OCI-LY7 (cell line): ENCODE measurements at regions not wholly inside any gene's neighbourhood (a gene's known extent, or its start where the extent isn't known, plus 50 kb on each side); places are given as distances from the start of the nearest gene placed in this dataset.
A peak's percentile ranks its signal among the peaks of the same experiment; 100 is the strongest.

Experiments
- BruUV-seq: library from RNA; stranded (reverse); fragments of 400-500 nt; replicated peaks from 2 replicates; lab custom pipeline; 2021; lab: Mats Ljungman, UMichigan
- CTCF ChIA-PET: fragments of 300-600 bp; sonication (Branson Sonifier 250); formaldehyde crosslinking; loops from one replicate; lab custom pipeline; 2022; ENCODE audit warnings: antibody characterized with exemption; ENCODE audit not compliant: unreplicated experiment; lab: Charles Lee
- POLR2A ChIA-PET: fragments of 300-600 bp; sonication (Branson Sonifier 250); formaldehyde crosslinking; loops from one replicate; lab custom pipeline; 2022; ENCODE audit warnings: antibody characterized with exemption; lab: Charles Lee
- DNase-seq: peaks from one replicate; pipeline ENCODE4 v3.0.0-alpha.2; 2015; ENCODE audit warnings: low spot score
- H2AFZ ChIP-seq: fragments of 200-600 bp; sonication (generic), shearing (Covaris generic); 2 replicates; pipeline ENCODE4 v1.6.1; 2014; ENCODE audit warnings: mild to moderate bottlenecking, antibody characterized with exemption, low read length, moderate library complexity
- H3K27ac ChIP-seq: fragments of 200-600 bp; sonication (generic); 2 replicates; pipeline ENCODE4 v1.5.1; 2014; ENCODE audit warnings: mixed run types, low read depth, mild to moderate bottlenecking, moderate library complexity, low read length, inconsistent platforms; ENCODE audit not compliant: poor library complexity, severe bottlenecking
- H3K36me3 ChIP-seq: fragments of 200-600 bp; sonication (generic); 2 replicates; pipeline ENCODE4 v1.6.1; 2014; ENCODE audit warnings: mild to moderate bottlenecking, antibody characterized with exemption, low read length, moderate library complexity, mixed read lengths; ENCODE audit not compliant: insufficient read depth
- H3K4me1 ChIP-seq: fragments of 200-600 bp; sonication (generic); 2 replicates; pipeline ENCODE4 v1.5.1; 2014; ENCODE audit warnings: mild to moderate bottlenecking, low read length; ENCODE audit not compliant: insufficient read depth, poor library complexity, severe bottlenecking
- H3K4me2 ChIP-seq: fragments of 200-600 bp; sonication (generic); 2 replicates; pipeline ENCODE4 v1.6.1; 2014; ENCODE audit warnings: mild to moderate bottlenecking, low read length
- H3K4me3 ChIP-seq: fragments of 200-600 bp; sonication (generic); 2 replicates; pipeline ENCODE4 v1.5.1; 2014; ENCODE audit warnings: mild to moderate bottlenecking, low read depth, low read length; ENCODE audit not compliant: poor library complexity, severe bottlenecking
- H3K79me2 ChIP-seq: fragments of 200-600 bp; sonication (generic); 2 replicates; pipeline ENCODE4 v1.6.1; 2016; ENCODE audit warnings: low read depth, mild to moderate bottlenecking, low read length, moderate library complexity, mixed read lengths; ENCODE audit not compliant: insufficient read depth
- H3K9me2 ChIP-seq: fragments of 200-600 bp; sonication (generic); 2 replicates; pipeline ENCODE4 v1.6.1; 2016; ENCODE audit warnings: mild to moderate bottlenecking, low read length, mixed read lengths; ENCODE audit not compliant: insufficient read depth
- H3K9me3 ChIP-seq: fragments of 200-600 bp; sonication (generic); 2 replicates; pipeline ENCODE4 v1.6.1; 2014; ENCODE audit warnings: mild to moderate bottlenecking, mixed run types, low read length, mixed read lengths
- H4K20me1 ChIP-seq: fragments of 200-600 bp; sonication (generic); 2 replicates; pipeline ENCODE4 v1.6.1; 2014; ENCODE audit warnings: mild to moderate bottlenecking, antibody characterized with exemption, low read length, moderate library complexity, mixed read lengths; ENCODE audit not compliant: insufficient read depth
- CTCF ChIP-seq: fragments of 200-600 bp; sonication (generic); conservative IDR thresholded peaks from 2 replicates; pipeline ENCODE4 v1.5.1; 2014; ENCODE audit warnings: mild to moderate bottlenecking, antibody characterized with exemption, low read length, moderate library complexity, mixed read lengths
- EZH2phosphoT487 ChIP-seq: fragments of 200-600 bp; sonication (generic); IDR thresholded peaks from 2 replicates; pipeline ENCODE4 v1.6.1; 2018; ENCODE audit warnings: low read depth, borderline replicate concordance, mild to moderate bottlenecking, mixed run types, antibody characterized with exemption, low read length, moderate library complexity, mixed read lengths
- intact Hi-C: fragments of 100-400 bp; cut with micrococcal nuclease; formaldehyde crosslinking; loops from one replicate; pipeline ENCODE4 v1.10.0; 2022; ENCODE audit not compliant: unreplicated experiment

GRCh38 chr14:94682736-94683135 lies 70.5 kb downstream of the SERPINA3 start:
- BruUV-seq = no TSS peak
- Histone ChIP-seq H4K20me1 (no peaks in the 10 kb centered on the region), H3K4me2 (no peak overlapping the region), H3K4me1 (no peaks in the 10 kb centered on the region), H3K9me3 (no peaks in the 10 kb centered on the region), H3K36me3 (no peaks in the 10 kb centered on the region), H3K27ac (no peak overlapping the region), H3K4me3 (no peak overlapping the region), H3K79me2 (no peaks in the 10 kb centered on the region), H3K9me2 (no peaks in the 10 kb centered on the region), H2AFZ (no peak overlapping the region)
- POLR2A ChIA-PET = no interaction called here
- TF ChIP-seq EZH2phosphoT487 = no peak
- no peak for DNase-seq
- intact Hi-C loops = loop anchor here (10.0 kb wide), 1 partner anchor 752 kb away; no protein-coding TSS in a partner anchor
- CTCF ChIA-PET = interaction anchor here (1.1 kb wide), 1 partner anchor 675 kb away, joined by 3 read pairs; no protein-coding TSS in a partner anchor

- no TSS peak for BruUV-seq
- CTCF ChIA-PET = no interaction called here
Observed at GRCh38 chr14:94682061-94682516, 69.9 kb downstream of the SERPINA3 start.

GRCh38 chr14:94681300-94682060 lies 69.3 kb downstream of the SERPINA3 start:
- Histone ChIP-seq H3K79me2 (no peaks in the 10 kb centered on the region), H3K9me3 (no peaks in the 10 kb centered on the region), H3K36me3 (no peaks in the 10 kb centered on the region), H3K27ac (no peak overlapping the region), H3K4me2 (no peak overlapping the region), H3K4me3 (no peak overlapping the region), H3K9me2 (no peaks in the 10 kb centered on the region), H4K20me1 (no peaks in the 10 kb centered on the region), H2AFZ (no peak overlapping the region), H3K4me1 (no peaks in the 10 kb centered on the region)
- no TSS peak for BruUV-seq
- peak; percentile 66 for TF ChIP-seq CTCF
- no peak for TF ChIP-seq EZH2phosphoT487
- intact Hi-C loops = loop anchor here (10.0 kb wide), 1 partner anchor 753 kb away; no protein-coding TSS in a partner anchor
- ChIA-PET CTCF (no interaction called here), POLR2A (no interaction called here)
- peak; percentile 10 for DNase-seq

More at GRCh38 chr14:94682061-94682516, 69.9 kb downstream of the SERPINA3 start:
- no peaks in the 10 kb centered on the region for H3K79me2 ChIP-seq
- H3K9me2 ChIP-seq = no peaks in the 10 kb centered on the region
- H3K27ac ChIP-seq = no peak overlapping the region
- intact Hi-C loops = loop anchor here (10.0 kb wide), 1 partner anchor 753 kb away; no protein-coding TSS in a partner anchor
- no peak overlapping the region for H2AFZ ChIP-seq
- DNase-seq = no peak
- POLR2A ChIA-PET = no interaction called here
- TF ChIP-seq EZH2phosphoT487 = no peak
- TF ChIP-seq CTCF = no peak
- no peaks in the 10 kb centered on the region for H3K36me3 ChIP-seq
- no peaks in the 10 kb centered on the region for H3K4me1 ChIP-seq
- H3K9me3 ChIP-seq = no peaks in the 10 kb centered on the region
- no peak overlapping the region for H3K4me2 ChIP-seq
- H4K20me1 ChIP-seq = no peaks in the 10 kb centered on the region
- no peak overlapping the region for H3K4me3 ChIP-seq
